ENCODE measurements at regions not wholly inside any gene's neighbourhood (a gene's known extent, or its start where the extent isn't known, plus 50 kb on each side); places are given as distances from the start of the nearest gene placed in this dataset.

- Histone ChIP-seq H3K27me3 (ENCODE audit: low read depth) (no peaks in the 10 kb centered on the region), H3K4me1 (peaks cover 5% of the 10 kb centered on the region), H3K27ac (replicated peaks) (no peak overlapping the region), H3K9me3 (replicated peaks) (no peaks in the 10 kb centered on the region), H3K36me3 (no peaks in the 10 kb centered on the region), H3K4me3 (no peak overlapping the region)
- intact Hi-C loops (cut with micrococcal nuclease), result no loop called here
- no peak for DNase-seq
- TF ChIP-seq CTCF (IDR thresholded peaks at IDR 0.05; ENCODE audit: borderline replicate concordance), result no peak
Observed at GRCh38 chr16:49058382-49058781, 223.3 kb downstream of the CBLN1 start.

- Histone ChIP-seq H3K27ac (replicated peaks) (no peak overlapping the region), H3K9me3 (replicated peaks) (no peaks in the 10 kb centered on the region), H3K36me3 (no peaks in the 10 kb centered on the region), H3K4me1 (peaks cover 5% of the 10 kb centered on the region), H3K27me3 (ENCODE audit: low read depth) (no peaks in the 10 kb centered on the region), H3K4me3 (no peak overlapping the region)
- DNase-seq, result no peak
- TF ChIP-seq CTCF (IDR thresholded peaks at IDR 0.05; ENCODE audit: borderline replicate concordance), result no peak
- intact Hi-C loops (cut with micrococcal nuclease), result no loop called here
Observed at GRCh38 chr16:49057936-49058335, 223.7 kb downstream of the CBLN1 start.

- Histone ChIP-seq H3K27me3 (ENCODE audit: low read depth) (no peaks in the 10 kb centered on the region), H3K4me3 (no peak overlapping the region), H3K9me3 (replicated peaks) (no peaks in the 10 kb centered on the region), H3K27ac (replicated peaks) (no peak overlapping the region), H3K4me1 (peaks cover 5% of the 10 kb centered on the region), H3K36me3 (no peaks in the 10 kb centered on the region)
- intact Hi-C loops (cut with micrococcal nuclease), result no loop called here
- TF ChIP-seq CTCF (IDR thresholded peaks at IDR 0.05; ENCODE audit: borderline replicate concordance), result no peak
- DNase-seq, result no peak
Observed at GRCh38 chr16:49057391-49057790, 224.2 kb downstream of the CBLN1 start.

GRCh38 chr16:49056546-49056945 lies 225.1 kb downstream of the CBLN1 start:
- Histone ChIP-seq H3K4me3 (no peak overlapping the region), H3K27ac (replicated peaks) (no peak overlapping the region), H3K4me1 (peaks cover 5% of the 10 kb centered on the region), H3K9me3 (replicated peaks) (no peaks in the 10 kb centered on the region), H3K36me3 (no peaks in the 10 kb centered on the region), H3K27me3 (ENCODE audit: low read depth) (no peaks in the 10 kb centered on the region)
- TF ChIP-seq CTCF (IDR thresholded peaks at IDR 0.05; ENCODE audit: borderline replicate concordance), result no peak
- intact Hi-C loops (cut with micrococcal nuclease), result no loop called here
- no peak for DNase-seq

- Histone ChIP-seq H3K27ac (replicated peaks) (no peak overlapping the region), H3K4me1 (peaks cover 5% of the 10 kb centered on the region), H3K9me3 (replicated peaks) (no peaks in the 10 kb centered on the region), H3K4me3 (no peak overlapping the region), H3K27me3 (ENCODE audit: low read depth) (no peaks in the 10 kb centered on the region), H3K36me3 (no peaks in the 10 kb centered on the region)
- TF ChIP-seq CTCF (IDR thresholded peaks at IDR 0.05; ENCODE audit: borderline replicate concordance), result no peak
- intact Hi-C loops (cut with micrococcal nuclease), result no loop called here
- DNase-seq, result no peak
Observed at GRCh38 chr16:49055824-49056545, 225.7 kb downstream of the CBLN1 start.

All from left ventricle myocardium inferior (tissue), 1 donor.